PC-3 (cell line): ENCODE measurements at regions not wholly inside any gene's neighbourhood (a gene's known extent, or its start where the extent isn't known, plus 50 kb on each side); places are given as distances from the start of the nearest gene placed in this dataset.

Experiments used
- EZH2 ChIP-seq: fragments of 300-600 bp; sonication (generic); IDR thresholded peaks from one replicate; pipeline ENCODE4 v1.6.1; 2017; ENCODE audit warnings: antibody characterized with exemption, mild to moderate bottlenecking, low read length; ENCODE audit not compliant: unreplicated experiment
- EZH2phosphoT487 ChIP-seq: fragments of 300-600 bp; sonication (generic); IDR thresholded peaks from 2 replicates; pipeline ENCODE4 v1.6.1; 2018; ENCODE audit warnings: mild to moderate bottlenecking, antibody characterized with exemption, low read length, borderline replicate concordance
- TF ChIP-seq, protein P1 (sequence below): fragments of 300-600 bp; sonication (generic); conservative IDR thresholded peaks from 2 replicates; pipeline ENCODE4 v1.5.1; 2017; ENCODE audit warnings: antibody characterized with exemption, low read depth, mild to moderate bottlenecking, low read length

DNA sequence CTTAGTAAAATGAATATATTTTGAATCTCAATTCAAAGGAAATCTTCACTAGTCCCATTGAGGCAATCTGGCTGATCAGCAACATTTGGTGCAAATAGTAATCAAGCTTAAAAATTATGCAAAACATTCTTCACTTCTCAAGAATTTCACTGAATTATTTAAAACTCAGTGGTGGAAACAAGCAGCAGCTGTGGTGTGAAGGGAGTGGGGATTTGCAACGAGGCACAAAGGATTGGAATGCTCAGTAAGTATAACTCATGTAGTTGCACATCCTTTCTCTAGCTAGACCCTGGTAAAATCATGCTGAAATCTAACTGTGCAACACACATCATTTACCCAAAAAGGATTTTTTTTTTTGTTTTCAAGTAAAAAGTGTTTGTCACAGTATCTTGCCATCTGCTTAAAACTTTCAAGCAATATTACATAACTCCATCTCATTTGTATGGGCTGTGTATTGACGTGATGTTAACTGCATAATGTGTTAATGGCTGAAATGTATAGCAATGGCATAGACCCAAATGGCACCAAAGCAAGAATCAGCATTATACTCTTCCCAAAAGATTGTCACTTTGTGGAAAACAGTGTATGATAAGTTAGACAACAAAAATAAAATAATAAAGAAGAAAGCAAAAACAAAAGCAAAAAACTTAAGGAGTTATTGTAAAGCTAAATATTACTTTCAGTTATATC lies 816.6 kb downstream of the EPHA3 start:
- TF ChIP-seq, protein P1, sequence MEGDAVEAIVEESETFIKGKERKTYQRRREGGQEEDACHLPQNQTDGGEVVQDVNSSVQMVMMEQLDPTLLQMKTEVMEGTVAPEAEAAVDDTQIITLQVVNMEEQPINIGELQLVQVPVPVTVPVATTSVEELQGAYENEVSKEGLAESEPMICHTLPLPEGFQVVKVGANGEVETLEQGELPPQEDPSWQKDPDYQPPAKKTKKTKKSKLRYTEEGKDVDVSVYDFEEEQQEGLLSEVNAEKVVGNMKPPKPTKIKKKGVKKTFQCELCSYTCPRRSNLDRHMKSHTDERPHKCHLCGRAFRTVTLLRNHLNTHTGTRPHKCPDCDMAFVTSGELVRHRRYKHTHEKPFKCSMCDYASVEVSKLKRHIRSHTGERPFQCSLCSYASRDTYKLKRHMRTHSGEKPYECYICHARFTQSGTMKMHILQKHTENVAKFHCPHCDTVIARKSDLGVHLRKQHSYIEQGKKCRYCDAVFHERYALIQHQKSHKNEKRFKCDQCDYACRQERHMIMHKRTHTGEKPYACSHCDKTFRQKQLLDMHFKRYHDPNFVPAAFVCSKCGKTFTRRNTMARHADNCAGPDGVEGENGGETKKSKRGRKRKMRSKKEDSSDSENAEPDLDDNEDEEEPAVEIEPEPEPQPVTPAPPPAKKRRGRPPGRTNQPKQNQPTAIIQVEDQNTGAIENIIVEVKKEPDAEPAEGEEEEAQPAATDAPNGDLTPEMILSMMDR: no peak
- TF ChIP-seq EZH2phosphoT487 (no peak), EZH2 (no peak)
